ENCODE measurements at regions not wholly inside any gene's neighbourhood (a gene's known extent, or its start where the extent isn't known, plus 50 kb on each side); places are given as distances from the start of the nearest gene placed in this dataset.

- intact Hi-C loops (cut with micrococcal nuclease), result no loop called here
- H3K56ac ChIP-seq (ENCODE audit: extremely low read depth, insufficient read depth, low read length), result no peak overlapping the region
Observed at GRCh38 chr15:61697796-61698195, 362.5 kb downstream of the VPS13C start.

More at GRCh38 chr15:61697796-61698195, 362.5 kb downstream of the VPS13C start:
- no peaks in the 10 kb centered on the region for H4K20me1 ChIP-seq (ENCODE audit: insufficient read depth, low read length)
- no peak overlapping the region for H3K4me2 ChIP-seq (ENCODE audit: low read depth, low read length)
- in situ Hi-C loops (cut with MboI; ENCODE audit: low sequenced_read_pairs), result no loop called here
- H4K91ac ChIP-seq (ENCODE audit: insufficient read depth, low read depth, low read length), result no peak overlapping the region
- no peak overlapping the region for H4K8ac ChIP-seq (ENCODE audit: low read depth in 2 of 2, low read length in 2 of 2)
- BruUV-seq (replicated peaks), result no TSS peak
- no peaks in the 10 kb centered on the region for H3K9me1 ChIP-seq (ENCODE audit: insufficient read depth, low read length)
- TF ChIP-seq CHD1 (IDR thresholded peaks at IDR 0.05; ENCODE audit: low read depth, low read length), result no peak
- H2AFZ ChIP-seq (replicated peaks; ENCODE audit: low read length, poor library complexity), result no peak overlapping the region
- WGBS, 2 experiments (ENCODE audit: extremely low coverage in 2 of 2, insufficient read length in 1 of 2), result no CpG with 5 or more reads among the region's 2 CpGs
- H2AK9ac ChIP-seq (replicated peaks; ENCODE audit: low read depth, low read length, poor library complexity), result no peak overlapping the region
- H3K79me1 ChIP-seq (ENCODE audit: low read depth in 1 of 2, low read length in 2 of 2), result no peaks in the 10 kb centered on the region
- no peak overlapping the region for H3K18ac ChIP-seq (ENCODE audit: low read depth, low read length)
- no peak overlapping the region for H3K14ac ChIP-seq (replicated peaks; ENCODE audit: low read depth, low read length)
- DNase-seq (no peak), ATAC-seq (ENCODE audit: low read depth) (no peak)
- H3K23ac ChIP-seq (ENCODE audit: low read depth, low read length), result no peak overlapping the region
- H3K4ac ChIP-seq (ENCODE audit: low read depth, low read length), result no peak overlapping the region
- H3K36me3 ChIP-seq (ENCODE audit: control insufficient read depth, insufficient read depth, low read length), result no peaks in the 10 kb centered on the region
- H3K4me1 ChIP-seq (ENCODE audit: control insufficient read depth, insufficient read depth, low read length), result no peaks in the 10 kb centered on the region
- H2BK20ac ChIP-seq (ENCODE audit: low read depth, low read length), result no peak overlapping the region
- CTCF ChIA-PET, result no interaction called here
- H2BK15ac ChIP-seq (ENCODE audit: low read depth, low read length), result no peak overlapping the region
- POLR2A ChIA-PET (ENCODE audit: unreplicated experiment), result no interaction called here
- H2AK5ac ChIP-seq (ENCODE audit: low read depth, low read length), result no peak overlapping the region
- H3K27me3 ChIP-seq (ENCODE audit: control insufficient read depth, insufficient read depth, low read length), result no peaks in the 10 kb centered on the region
- dilution Hi-C loops (cut with HindIII; ENCODE audit: low sequenced_read_pairs, unreplicated experiment), result no loop called here
- no peak overlapping the region for H3K9ac ChIP-seq (ENCODE audit: low read depth, low read length)
- H3K27ac ChIP-seq (ENCODE audit: insufficient read depth, low read length), result no peak overlapping the region
- no peak overlapping the region for H2BK5ac ChIP-seq (ENCODE audit: low read depth, low read length, poor library complexity, severe bottlenecking)
- no peak overlapping the region for H4K5ac ChIP-seq (ENCODE audit: low read depth, low read length)
- H2BK120ac ChIP-seq (ENCODE audit: low read depth, low read length), result no peak overlapping the region
- no peaks in the 10 kb centered on the region for H3K9me3 ChIP-seq (ENCODE audit: control insufficient read depth, insufficient read depth, low read length)
- H3K4me3 ChIP-seq (ENCODE audit: insufficient read depth, low read depth, low read length), result no peak overlapping the region
